ENCODE measurements at regions not wholly inside any gene's neighbourhood (a gene's known extent, or its start where the extent isn't known, plus 50 kb on each side); places are given as distances from the start of the nearest gene placed in this dataset.

- no peak overlapping the region for H3K27ac ChIP-seq
- in situ Hi-C loops (cut with HindIII; ENCODE audit: low pct_ligation_motif_present, low sequenced_read_pairs) = no loop called here
- H3K27me3 ChIP-seq (replicated peaks) = no peaks in the 10 kb centered on the region
- DNase-seq = no peak
- TF ChIP-seq, protein P1, sequence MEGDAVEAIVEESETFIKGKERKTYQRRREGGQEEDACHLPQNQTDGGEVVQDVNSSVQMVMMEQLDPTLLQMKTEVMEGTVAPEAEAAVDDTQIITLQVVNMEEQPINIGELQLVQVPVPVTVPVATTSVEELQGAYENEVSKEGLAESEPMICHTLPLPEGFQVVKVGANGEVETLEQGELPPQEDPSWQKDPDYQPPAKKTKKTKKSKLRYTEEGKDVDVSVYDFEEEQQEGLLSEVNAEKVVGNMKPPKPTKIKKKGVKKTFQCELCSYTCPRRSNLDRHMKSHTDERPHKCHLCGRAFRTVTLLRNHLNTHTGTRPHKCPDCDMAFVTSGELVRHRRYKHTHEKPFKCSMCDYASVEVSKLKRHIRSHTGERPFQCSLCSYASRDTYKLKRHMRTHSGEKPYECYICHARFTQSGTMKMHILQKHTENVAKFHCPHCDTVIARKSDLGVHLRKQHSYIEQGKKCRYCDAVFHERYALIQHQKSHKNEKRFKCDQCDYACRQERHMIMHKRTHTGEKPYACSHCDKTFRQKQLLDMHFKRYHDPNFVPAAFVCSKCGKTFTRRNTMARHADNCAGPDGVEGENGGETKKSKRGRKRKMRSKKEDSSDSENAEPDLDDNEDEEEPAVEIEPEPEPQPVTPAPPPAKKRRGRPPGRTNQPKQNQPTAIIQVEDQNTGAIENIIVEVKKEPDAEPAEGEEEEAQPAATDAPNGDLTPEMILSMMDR (IDR thresholded peaks at IDR 0.05; ENCODE audit: low read depth, low read length, missing control alignments) = no peak
- no peak overlapping the region for H3K4me3 ChIP-seq (ENCODE audit: low read depth, low read length)
- no peaks in the 10 kb centered on the region for H3K36me3 ChIP-seq (replicated peaks)
Observed at GRCh38 chr5:68707575-68707974, 386.2 kb upstream of the SLC30A5 start.

DNA sequence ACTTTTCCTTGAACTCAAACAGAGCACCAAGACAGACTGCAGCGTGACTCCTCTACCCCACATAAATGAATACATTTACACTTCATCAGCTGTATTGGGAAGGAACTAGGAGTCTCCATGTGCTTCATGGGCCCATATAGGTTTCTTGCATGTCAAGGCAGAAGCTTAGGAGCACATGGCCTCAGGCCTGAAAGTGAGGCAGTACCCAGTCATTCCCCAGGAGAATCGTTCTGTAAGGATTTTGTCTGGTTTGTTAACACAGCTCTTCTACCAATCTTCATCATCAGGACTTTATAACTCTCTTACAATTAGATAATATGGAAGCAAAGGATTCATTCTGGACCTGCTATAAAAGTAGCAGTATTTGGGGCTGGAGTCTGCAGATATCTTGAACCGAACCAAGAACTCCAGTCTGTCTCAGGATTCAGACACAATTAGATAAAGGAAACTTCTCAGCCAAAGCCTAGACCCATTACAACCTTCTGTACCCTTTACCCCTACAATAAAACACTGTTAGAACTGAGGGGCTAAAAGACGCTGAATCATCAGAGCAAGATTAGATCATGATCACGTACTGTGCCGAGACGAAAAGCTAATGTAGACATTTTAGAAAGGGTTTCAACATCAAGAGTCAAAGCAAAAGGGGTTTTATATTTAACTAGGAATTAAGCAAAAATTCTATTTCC, 385.5 kb upstream of the SLC30A5 start:
- DNase-seq = no peak
- Histone ChIP-seq H3K4me3 (ENCODE audit: low read depth, low read length) (no peak overlapping the region), H3K27me3 (replicated peaks) (no peaks in the 10 kb centered on the region), H3K36me3 (replicated peaks) (no peaks in the 10 kb centered on the region), H3K27ac (no peak overlapping the region)
- in situ Hi-C loops (cut with HindIII; ENCODE audit: low pct_ligation_motif_present, low sequenced_read_pairs) = no loop called here
- TF ChIP-seq, protein P1 (IDR thresholded peaks at IDR 0.05; ENCODE audit: low read depth, low read length, missing control alignments) = no peak

- Histone ChIP-seq H3K4me3 (ENCODE audit: low read depth, low read length) (no peak overlapping the region), H3K27ac (no peak overlapping the region), H3K36me3 (replicated peaks) (no peaks in the 10 kb centered on the region), H3K27me3 (replicated peaks) (no peaks in the 10 kb centered on the region)
- no peak for DNase-seq
- in situ Hi-C loops (cut with HindIII; ENCODE audit: low pct_ligation_motif_present, low sequenced_read_pairs) = no loop called here
- TF ChIP-seq, protein P1 (IDR thresholded peaks at IDR 0.05; ENCODE audit: low read depth, low read length, missing control alignments) = no peak
Observed at GRCh38 chr5:68708842-68709170, 385.0 kb upstream of the SLC30A5 start.

GRCh38 chr5:68709239-68709638, 384.6 kb upstream of the SLC30A5 start:
- no peak for DNase-seq
- in situ Hi-C loops (cut with HindIII; ENCODE audit: low pct_ligation_motif_present, low sequenced_read_pairs) = no loop called here
- Histone ChIP-seq H3K27ac (no peak overlapping the region), H3K27me3 (replicated peaks) (no peaks in the 10 kb centered on the region), H3K4me3 (ENCODE audit: low read depth, low read length) (no peak overlapping the region), H3K36me3 (replicated peaks) (no peaks in the 10 kb centered on the region)
- TF ChIP-seq, protein P1 (IDR thresholded peaks at IDR 0.05; ENCODE audit: low read depth, low read length, missing control alignments) = no peak

DNA sequence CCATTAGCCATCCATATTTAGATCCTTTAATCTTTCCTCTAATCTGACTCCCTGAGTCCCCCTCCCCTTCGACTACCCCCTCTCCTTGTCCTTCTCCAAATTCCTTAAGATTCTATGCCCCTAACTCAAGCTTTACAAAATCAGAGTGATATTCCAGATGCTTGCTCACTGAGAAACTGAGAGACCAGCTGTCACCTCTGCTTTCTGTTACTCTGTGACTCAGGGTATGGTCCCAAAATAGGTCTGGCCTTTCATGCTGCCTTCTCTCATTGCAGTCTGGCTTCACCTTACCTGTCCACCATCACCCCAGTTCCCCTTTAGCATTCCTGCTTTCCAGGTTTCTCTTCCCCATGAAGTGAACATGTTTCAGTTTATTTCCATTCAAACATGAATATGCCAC, 383.3 kb upstream of the SLC30A5 start:
- TF ChIP-seq, protein P1 (IDR thresholded peaks at IDR 0.05; ENCODE audit: low read depth, low read length, missing control alignments) = no peak
- no peak for DNase-seq
- H3K27me3 ChIP-seq (replicated peaks) = no peaks in the 10 kb centered on the region
- in situ Hi-C loops (cut with HindIII; ENCODE audit: low pct_ligation_motif_present, low sequenced_read_pairs) = no loop called here
- H3K27ac ChIP-seq = no peak overlapping the region
- H3K4me3 ChIP-seq (ENCODE audit: low read depth, low read length) = no peak overlapping the region
- H3K36me3 ChIP-seq (replicated peaks) = no peaks in the 10 kb centered on the region
